GM23338 (cell line): ENCODE measurements at regions not wholly inside any gene's neighbourhood (a gene's known extent, or its start where the extent isn't known, plus 50 kb on each side); places are given as distances from the start of the nearest gene placed in this dataset.
"Not testable (repeated sequence)": the region's sequence is repeated elsewhere in the genome, so short reads cannot be mapped to it uniquely, and the experiment has no call there.

ENCODE experiments used
- ATAC-seq: fragments of 200-7000 bp; cut with Tn5 transposase; 3 replicates; pipeline ENCODE4 v1.9.1; 2020
- DNase-seq: peaks from one replicate; pipeline ENCODE4 v3.0.0-alpha.2; 2015; ENCODE audit warnings: low spot score
- H2AFZ ChIP-seq: fragments of 200-600 bp; sonication (generic); 2 replicates; pipeline ENCODE4 v1.8.0; 2016; ENCODE audit warnings: antibody characterized with exemption, mild to moderate bottlenecking, moderate library complexity
- H3F3A ChIP-seq: fragments of 200-600 bp; sonication (generic); replicated peaks from 2 replicates; pipeline ENCODE4 v1.8.0; 2017; ENCODE audit warnings: antibody characterized with exemption, mixed run types, low read depth
- H3K27ac ChIP-seq: fragments of 200-600 bp; sonication (generic); 2 replicates; pipeline ENCODE4 v1.6.1; 2016; ENCODE audit warnings: low read depth
- H3K27me3 ChIP-seq: fragments of 200-600 bp; sonication (generic); 2 replicates; pipeline ENCODE4 v1.8.0; 2016; ENCODE audit warnings: mild to moderate bottlenecking, mixed run types, moderate library complexity; ENCODE audit not compliant: insufficient read depth
- H3K36me3 ChIP-seq: fragments of 200-600 bp; sonication (generic); 2 replicates; pipeline ENCODE4 v1.8.0; 2016; ENCODE audit warnings: mild to moderate bottlenecking; ENCODE audit not compliant: insufficient read depth
- H3K4me1 ChIP-seq: fragments of 200-600 bp; sonication (generic); 2 replicates; pipeline ENCODE4 v1.8.0; 2016; ENCODE audit warnings: mild to moderate bottlenecking, moderate library complexity; ENCODE audit not compliant: insufficient read depth
- H3K4me2 ChIP-seq: fragments of 200-600 bp; sonication (generic); 2 replicates; pipeline ENCODE4 v1.7.1; 2017; ENCODE audit warnings: mixed run types
- H3K4me3 ChIP-seq: fragments of 200-600 bp; sonication (generic); 2 replicates; pipeline ENCODE4 v1.6.1; 2016; ENCODE audit warnings: mixed run types
- H3K79me2 ChIP-seq: fragments of 200-600 bp; sonication (generic); replicated peaks from 2 replicates; pipeline ENCODE4 v1.8.0; 2017; ENCODE audit warnings: mild to moderate bottlenecking; ENCODE audit not compliant: insufficient read depth
- H3K9me2 ChIP-seq: fragments of 200-600 bp; sonication (generic); 2 replicates; pipeline ENCODE4 v1.8.0; 2017; ENCODE audit not compliant: insufficient read depth
- H4K20me1 ChIP-seq: fragments of 200-600 bp; sonication (generic); replicated peaks from 2 replicates; pipeline ENCODE4 v1.8.0; 2017; ENCODE audit warnings: mild to moderate bottlenecking; ENCODE audit not compliant: insufficient read depth
- H3K27ac Mint-ChIP-seq: 2 replicates; pipeline ENCODE4 v1.8.0; 2020; ENCODE audit warnings: inconsistent platforms, mild to moderate bottlenecking, moderate library complexity, mixed read lengths
- H3K27me3 Mint-ChIP-seq: 3 replicates; pipeline ENCODE4 v1.8.0; 2022; ENCODE audit warnings: low read depth, mild to moderate bottlenecking, moderate library complexity, mixed read lengths, inconsistent platforms; ENCODE audit not compliant: insufficient read depth, poor library complexity
- H3K36me3 Mint-ChIP-seq: 3 replicates; pipeline ENCODE4 v1.8.0; 2021; ENCODE audit warnings: low read depth, mild to moderate bottlenecking, inconsistent platforms, moderate library complexity, mixed read lengths
- H3K4me1 Mint-ChIP-seq: 3 replicates; pipeline ENCODE4 v1.8.0; 2020; ENCODE audit warnings: mild to moderate bottlenecking, inconsistent platforms, mixed read lengths
- H3K4me3 Mint-ChIP-seq: 3 replicates; pipeline ENCODE4 v1.8.0; 2021; ENCODE audit warnings: moderate library complexity, mild to moderate bottlenecking, inconsistent platforms, mixed read lengths
- H3K9me3 Mint-ChIP-seq: 3 replicates; pipeline ENCODE4 v1.8.0; 2020; ENCODE audit warnings: moderate library complexity, mild to moderate bottlenecking, inconsistent platforms, mixed read lengths
- CREB1 ChIP-seq: fragments of 250-450 bp; sonication (Bioruptor Pico); IDR thresholded peaks from 2 replicates; pipeline ENCODE4 v1.5.0; 2020; ENCODE audit warnings: low read depth, mild to moderate bottlenecking, moderate library complexity
- REST ChIP-seq: IDR thresholded peaks from one replicate; pipeline ENCODE4 v1.6.1; 2018; ENCODE audit warnings: antibody characterized with exemption; ENCODE audit not compliant: unreplicated experiment

- Histone ChIP-seq H3K79me2 (no peaks in the 10 kb centered on the region), H4K20me1 (no peaks in the 10 kb centered on the region), H3F3A (no peaks in the 10 kb centered on the region), H3K27ac (peak overlapping the region; percentile 5; the same call in 1 of the 2 replicates), H2AFZ (no peak overlapping the region), H3K27me3 (no peaks in the 10 kb centered on the region), H3K9me2 (peaks cover 13% of the 10 kb centered on the region; the same call in 1 of the 2 replicates), H3K4me2 (no peak overlapping the region), H3K36me3 (peaks cover 5% of the 10 kb centered on the region), H3K4me1 (no peaks in the 10 kb centered on the region), H3K4me3 (no peak overlapping the region)
- TF ChIP-seq CREB1 (CRISPR knock-in tag) (peak; percentile 48), REST (no peak)
- Mint-ChIP-seq H3K4me3 (no peak overlapping the region; the same call in 2 of the 3 replicates), H3K9me3 (peaks cover 25% of the 10 kb centered on the region), H3K27ac (peak overlapping the region; percentile 55), H3K36me3 (peaks cover 17% of the 10 kb centered on the region; the same call in 2 of the 3 replicates), H3K4me1 (peaks cover 19% of the 10 kb centered on the region), H3K27me3 (peaks cover 1% of the 10 kb centered on the region)
- DNase-seq = peak; percentile 41
- ATAC-seq = peak; percentile 44; the same call in 1 of the 3 replicates
Measured at GRCh38 chr3:130816561-130817445, 70.2 kb upstream of the PIK3R4 start.

- not testable (repeated sequence) for H3K4me3 Mint-ChIP-seq, H4K20me1 ChIP-seq, H2AFZ ChIP-seq, DNase-seq, H3K36me3 ChIP-seq, H3K27ac ChIP-seq, H3K79me2 ChIP-seq, H3K27ac Mint-ChIP-seq, H3K27me3 Mint-ChIP-seq, H3K4me1 ChIP-seq, H3K27me3 ChIP-seq, H3K4me3 ChIP-seq, ATAC-seq, H3F3A ChIP-seq, H3K4me2 ChIP-seq
- Mint-ChIP-seq H3K4me1 (peaks cover 19% of the 10 kb centered on the region), H3K9me3 (peaks cover 25% of the 10 kb centered on the region), H3K36me3 (peaks cover 17% of the 10 kb centered on the region; the same call in 2 of the 3 replicates)
- H3K9me2 ChIP-seq = peaks cover 13% of the 10 kb centered on the region
Measured at GRCh38 chr3:130818066-130818465, 71.4 kb upstream of the PIK3R4 start.

GRCh38 chr3:130820976-130821375, 72.9 kb upstream of the ATP2C1 start:
- H2AFZ ChIP-seq = no peak overlapping the region
- H3K36me3 Mint-ChIP-seq = no peaks in the 10 kb centered on the region; the same call in 2 of the 3 replicates
- no peak overlapping the region for H3K4me3 ChIP-seq
- DNase-seq (no peak), ATAC-seq (no peak)
- H3F3A ChIP-seq = no peaks in the 10 kb centered on the region
- peaks cover 24% of the 10 kb centered on the region for H3K4me1 Mint-ChIP-seq
- H3K79me2 ChIP-seq = no peaks in the 10 kb centered on the region
- H3K9me2 ChIP-seq = peaks cover 10% of the 10 kb centered on the region
- no peaks in the 10 kb centered on the region for H3K36me3 ChIP-seq
- no peak overlapping the region for H3K27ac ChIP-seq
- no peaks in the 10 kb centered on the region for H3K4me1 ChIP-seq
- no peaks in the 10 kb centered on the region for H3K27me3 ChIP-seq
- peaks cover 5% of the 10 kb centered on the region; the same call in 1 of the 3 replicates for H3K9me3 Mint-ChIP-seq
- H3K4me2 ChIP-seq = no peak overlapping the region
- no peaks in the 10 kb centered on the region for H4K20me1 ChIP-seq
- H3K27ac Mint-ChIP-seq = no peak overlapping the region
- no peak overlapping the region for H3K4me3 Mint-ChIP-seq
- H3K27me3 Mint-ChIP-seq = peaks cover 1% of the 10 kb centered on the region
- no peak for TF ChIP-seq REST
